Hepatocyte (in vitro differentiated cells): ENCODE measurements at regions not wholly inside any gene's neighbourhood (a gene's known extent, or its start where the extent isn't known, plus 50 kb on each side); places are given as distances from the start of the nearest gene placed in this dataset.

Experiments
- DNase-seq: peaks from one replicate; pipeline ENCODE4 v3.0.0-alpha.2; 2016; ENCODE audit warnings: low spot score
- H2AFZ ChIP-seq: fragments of 200-600 bp; sonication (generic); 2 replicates; pipeline ENCODE4 v1.6.0; 2016; ENCODE audit warnings: antibody characterized with exemption, mild to moderate bottlenecking
- H3K27ac ChIP-seq: fragments of 200-600 bp; sonication (generic); 2 replicates; pipeline ENCODE4 v1.5.1; 2016; ENCODE audit warnings: mild to moderate bottlenecking
- H3K27me3 ChIP-seq: fragments of 200-600 bp; sonication (generic); 2 replicates; pipeline ENCODE4 v1.6.1; 2016
- H3K36me3 ChIP-seq: fragments of 200-600 bp; sonication (generic); replicated peaks from 2 replicates; pipeline ENCODE4 v1.5.1; 2016; ENCODE audit warnings: low read depth; ENCODE audit not compliant: insufficient read depth
- H3K4me1 ChIP-seq: fragments of 200-600 bp; sonication (generic); 2 replicates; pipeline ENCODE4 v1.5.1; 2016; ENCODE audit warnings: mild to moderate bottlenecking, moderate library complexity; ENCODE audit not compliant: insufficient read depth
- H3K4me2 ChIP-seq: fragments of 200-600 bp; sonication (generic); 2 replicates; pipeline ENCODE4 v1.6.0; 2016
- H3K4me3 ChIP-seq: fragments of 200-600 bp; sonication (generic); 2 replicates; pipeline ENCODE4 v1.5.1; 2016; ENCODE audit warnings: mild to moderate bottlenecking
- H3K79me2 ChIP-seq: fragments of 200-600 bp; sonication (generic); 2 replicates; pipeline ENCODE4 v1.6.0; 2017; ENCODE audit warnings: mild to moderate bottlenecking
- H3K9me2 ChIP-seq: fragments of 200-600 bp; sonication (generic); replicated peaks from 2 replicates; pipeline ENCODE4 v1.6.0; 2017; ENCODE audit warnings: mild to moderate bottlenecking; ENCODE audit not compliant: insufficient read depth
- H3K9me3 ChIP-seq: fragments of 200-600 bp; sonication (generic); 2 replicates; pipeline ENCODE4 v1.5.1; 2016; ENCODE audit warnings: low read depth, mild to moderate bottlenecking
- H4K20me1 ChIP-seq: fragments of 200-600 bp; sonication (generic); 2 replicates; pipeline ENCODE4 v1.6.0; 2016; ENCODE audit warnings: mild to moderate bottlenecking; ENCODE audit not compliant: insufficient read depth, poor library complexity, severe bottlenecking
- CTCF ChIP-seq: fragments of 200-600 bp; sonication (generic); IDR thresholded peaks from 2 replicates; pipeline ENCODE4 v1.5.1; 2016; ENCODE audit warnings: antibody characterized with exemption, mild to moderate bottlenecking; ENCODE audit not compliant: poor library complexity
- EZH2 ChIP-seq: fragments of 200-600 bp; sonication (generic); IDR thresholded peaks from 2 replicates; pipeline ENCODE4 v1.6.1; 2016; ENCODE audit warnings: antibody characterized with exemption, mild to moderate bottlenecking, borderline replicate concordance
- EZH2phosphoT487 ChIP-seq: fragments of 200-600 bp; sonication (generic); IDR thresholded peaks from one replicate; pipeline ENCODE4 v1.6.1; 2018; ENCODE audit warnings: antibody characterized with exemption, mild to moderate bottlenecking, low read depth, moderate library complexity; ENCODE audit not compliant: unreplicated experiment, severe bottlenecking
- WGBS: methylation state at CpG from one replicate; pipeline ENCODE4 v1.1.6; 2016; ENCODE audit warnings: low lambda C conversion rate; ENCODE audit errors: missing lambda C conversion rate; 5-methylcytosine and 5-hydroxymethylcytosine counted together

DNA sequence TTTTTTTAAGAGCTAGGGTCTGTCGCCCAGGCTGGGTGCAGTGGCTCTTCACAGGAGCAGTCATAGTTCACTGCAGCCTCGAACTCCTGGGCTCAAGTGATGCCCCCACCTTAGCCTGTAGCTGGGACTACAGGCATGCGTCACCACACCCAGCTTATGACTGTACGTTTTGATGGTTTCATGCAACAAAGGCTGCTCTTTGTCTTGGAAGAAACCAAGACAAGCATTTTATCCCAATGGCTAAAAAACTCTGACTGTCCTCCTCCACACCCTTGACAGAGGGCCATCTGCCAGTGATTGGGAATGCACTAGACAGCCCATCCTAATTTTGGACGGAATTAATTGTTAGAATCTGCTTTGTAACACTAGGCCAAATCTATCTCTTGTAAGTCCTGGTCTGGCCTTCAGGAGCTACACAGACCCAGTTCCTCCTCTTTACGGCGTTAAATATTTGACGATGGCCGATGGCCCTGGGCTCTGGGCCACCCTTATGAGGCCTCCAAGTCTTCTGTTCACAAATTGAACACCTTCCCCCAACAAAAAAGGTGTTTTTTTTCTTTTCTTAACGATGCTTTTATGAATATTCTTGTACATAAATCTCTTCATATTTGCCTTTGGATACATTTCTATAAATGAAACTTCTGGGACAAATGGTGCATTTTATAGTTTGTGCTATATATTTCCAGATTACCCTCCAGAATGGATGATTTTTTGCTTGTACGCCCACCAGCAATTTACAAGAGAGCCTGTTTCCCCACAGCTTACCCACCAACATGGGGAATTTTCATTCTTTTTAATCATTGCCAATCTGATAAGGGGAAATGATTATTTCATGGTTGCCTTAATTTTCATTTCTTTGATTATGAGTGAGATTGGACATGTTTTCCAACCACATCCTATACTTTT lies 104.8 kb upstream of the SLC25A33 start:
- Histone ChIP-seq H3K79me2 (no peaks in the 10 kb centered on the region), H2AFZ (no peak overlapping the region), H3K36me3 (no peaks in the 10 kb centered on the region), H3K9me3 (no peaks in the 10 kb centered on the region), H3K27me3 (no peaks in the 10 kb centered on the region), H3K4me3 (no peak overlapping the region), H3K27ac (peak overlapping the region; percentile 87), H3K4me2 (no peak overlapping the region), H3K4me1 (peaks cover 53% of the 10 kb centered on the region), H3K9me2 (no peaks in the 10 kb centered on the region), H4K20me1 (no peaks in the 10 kb centered on the region)
- no peak for TF ChIP-seq CTCF
- 81% methylated on average over 11 of the region's 11 CpGs for WGBS
- DNase-seq = no peak

GRCh38 chr1:9435153-9435636 lies 104.1 kb upstream of the SLC25A33 start:
- Histone ChIP-seq H3K4me3 (no peak overlapping the region), H4K20me1 (no peaks in the 10 kb centered on the region), H3K27ac (peak overlapping the region; percentile 89), H3K9me3 (no peaks in the 10 kb centered on the region), H3K4me1 (peaks cover 50% of the 10 kb centered on the region), H3K9me2 (no peaks in the 10 kb centered on the region), H3K27me3 (no peaks in the 10 kb centered on the region), H3K4me2 (peak overlapping the region; percentile 22), H3K36me3 (no peaks in the 10 kb centered on the region), H2AFZ (no peak overlapping the region), H3K79me2 (no peaks in the 10 kb centered on the region)
- 40% methylated on average over 4 of the region's 4 CpGs for WGBS
- DNase-seq = peak; percentile 58
- no peak for TF ChIP-seq EZH2
- no peak for TF ChIP-seq CTCF
- TF ChIP-seq EZH2phosphoT487 = no peak

DNA sequence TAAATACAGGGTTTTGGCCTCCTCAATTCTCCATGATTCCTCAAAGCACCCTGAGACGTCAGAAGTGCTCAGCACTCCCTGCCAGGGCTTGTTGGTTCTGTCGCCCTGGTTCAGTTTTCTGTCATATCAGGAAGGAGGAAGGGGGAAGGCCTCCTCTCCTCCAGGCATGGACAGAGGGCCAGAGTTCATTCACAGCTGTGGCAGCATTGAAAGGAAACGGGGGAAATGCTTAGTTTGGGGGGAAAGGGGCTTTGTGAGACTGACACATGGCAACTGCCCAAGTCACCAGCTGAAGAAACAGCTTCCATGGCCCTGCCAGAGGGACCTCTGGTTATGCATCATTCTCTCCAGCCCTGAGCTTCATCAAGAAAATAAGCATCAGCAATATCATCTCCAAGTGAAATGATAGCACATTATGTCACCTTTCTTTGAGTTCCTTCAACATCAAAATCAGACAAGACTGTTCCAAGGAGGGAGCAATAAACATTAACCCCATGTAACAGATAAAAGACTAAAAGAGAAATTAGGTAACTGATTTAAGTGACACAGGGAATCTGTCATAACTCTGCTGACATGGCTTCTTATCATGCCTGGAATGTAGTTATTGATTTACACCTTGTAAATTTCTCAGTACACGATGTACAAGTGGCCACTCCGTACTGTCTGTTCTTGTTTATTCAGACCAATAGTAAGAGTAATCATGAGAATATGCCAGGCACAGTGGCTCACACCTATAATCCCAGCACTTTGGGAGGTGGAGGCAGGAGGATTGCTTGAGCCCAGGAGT lies 103.2 kb upstream of the SLC25A33 start:
- Histone ChIP-seq H3K79me2 (no peaks in the 10 kb centered on the region), H3K9me3 (no peaks in the 10 kb centered on the region), H3K4me2 (peak overlapping the region; percentile 22), H3K36me3 (no peaks in the 10 kb centered on the region), H3K4me3 (no peak overlapping the region), H3K4me1 (peaks cover 53% of the 10 kb centered on the region), H3K27me3 (no peaks in the 10 kb centered on the region), H4K20me1 (no peaks in the 10 kb centered on the region), H2AFZ (no peak overlapping the region), H3K27ac (peak overlapping the region; percentile 89), H3K9me2 (no peaks in the 10 kb centered on the region)
- WGBS = 40% methylated on average over 5 of the region's 5 CpGs
- peak; percentile 49 for DNase-seq
- TF ChIP-seq EZH2phosphoT487 (no peak), CTCF (no peak), EZH2 (no peak)
